ENCODE measurements at regions not wholly inside any gene's neighbourhood (a gene's known extent, or its start where the extent isn't known, plus 50 kb on each side); places are given as distances from the start of the nearest gene placed in this dataset.

- TF ChIP-seq CTCF (IDR thresholded peaks at IDR 0.05) (no peak), POLR2A (IDR thresholded peaks at IDR 0.05) (no peak), EP300 (IDR thresholded peaks at IDR 0.05) (no peak)
These were observed 104.6 kb downstream of the LACC1 start for GRCh38 chr13:43984292-43984691.
